H1 (cell line): ENCODE measurements at regions not wholly inside any gene's neighbourhood (a gene's known extent, or its start where the extent isn't known, plus 50 kb on each side); places are given as distances from the start of the nearest gene placed in this dataset.

ENCODE experiments used
- CTCF ChIP-seq, 3 experiments: IDR thresholded peaks; 1 replicate in 2 of 3; 2 replicates in 1 of 3; pipeline versions ENCODE4 v1.5.1 to v1.6.1; 2011; ENCODE audit warnings: low read length in 3 of 3, mild to moderate bottlenecking in 3 of 3, inconsistent platforms in 2 of 3, low read depth in 1 of 3, moderate library complexity in 1 of 3; ENCODE audit not compliant: insufficient read depth in 1 of 3; ENCODE audit errors: control extremely low read depth in 1 of 3
- POLR2A ChIP-seq, 2 experiments: IDR thresholded peaks; 1 replicate in 1 of 2; 2 replicates in 1 of 2; pipeline ENCODE4 v1.6.1; 2011; ENCODE audit warnings: low read depth in 2 of 2, low read length in 2 of 2, mild to moderate bottlenecking in 2 of 2; ENCODE audit errors: control extremely low read depth in 1 of 2
- RBBP5 ChIP-seq: IDR thresholded peaks from 2 replicates; pipeline ENCODE4 v1.7.1; 2012; ENCODE audit warnings: low read depth, mild to moderate bottlenecking, inconsistent platforms, low read length, moderate library complexity, borderline replicate concordance
- TF ChIP-seq, protein P1 (sequence below): IDR thresholded peaks from 2 replicates; pipeline ENCODE4 v1.6.1; 2011; ENCODE audit warnings: low read length, improper control_type of control experiment
- TF ChIP-seq, protein P2 (sequence below): IDR thresholded peaks from 2 replicates; pipeline ENCODE4 v1.6.1; 2012; ENCODE audit warnings: inconsistent platforms

DNA sequence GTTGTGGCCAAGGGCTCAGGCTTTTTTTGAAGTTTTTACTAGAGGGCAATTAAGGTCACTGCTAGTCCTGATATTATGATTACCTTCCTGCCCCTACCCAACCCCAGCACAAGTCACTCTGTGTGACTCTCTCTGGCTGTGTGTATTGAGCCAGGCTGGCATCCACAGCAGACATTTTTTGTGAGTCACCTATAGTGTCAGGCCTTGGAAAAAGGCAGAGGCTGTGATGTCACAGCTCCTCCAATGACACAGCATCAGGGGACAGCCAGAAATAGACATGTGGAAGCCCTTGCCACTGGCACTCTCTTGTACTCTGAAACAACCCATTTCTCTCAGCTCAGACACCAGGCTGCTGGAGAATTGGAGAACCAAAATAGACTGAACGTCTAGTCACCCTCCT lies 145.4 kb downstream of the NMUR2 start (continued):
- TF ChIP-seq CTCF (IDR thresholded peaks at IDR 0.05; ENCODE audit: control extremely low read depth in 1 of 3, insufficient read depth in 1 of 3, low read depth in 1 of 3, low read length in 3 of 3) (no peak), POLR2A (IDR thresholded peaks at IDR 0.05; ENCODE audit: control extremely low read depth in 1 of 2, low read depth in 2 of 2, low read length in 2 of 2) (no peak), RBBP5 (no peak)
- TF ChIP-seq, protein P1, sequence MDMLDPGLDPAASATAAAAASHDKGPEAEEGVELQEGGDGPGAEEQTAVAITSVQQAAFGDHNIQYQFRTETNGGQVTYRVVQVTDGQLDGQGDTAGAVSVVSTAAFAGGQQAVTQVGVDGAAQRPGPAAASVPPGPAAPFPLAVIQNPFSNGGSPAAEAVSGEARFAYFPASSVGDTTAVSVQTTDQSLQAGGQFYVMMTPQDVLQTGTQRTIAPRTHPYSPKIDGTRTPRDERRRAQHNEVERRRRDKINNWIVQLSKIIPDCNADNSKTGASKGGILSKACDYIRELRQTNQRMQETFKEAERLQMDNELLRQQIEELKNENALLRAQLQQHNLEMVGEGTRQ: no peak
- TF ChIP-seq, protein P2, sequence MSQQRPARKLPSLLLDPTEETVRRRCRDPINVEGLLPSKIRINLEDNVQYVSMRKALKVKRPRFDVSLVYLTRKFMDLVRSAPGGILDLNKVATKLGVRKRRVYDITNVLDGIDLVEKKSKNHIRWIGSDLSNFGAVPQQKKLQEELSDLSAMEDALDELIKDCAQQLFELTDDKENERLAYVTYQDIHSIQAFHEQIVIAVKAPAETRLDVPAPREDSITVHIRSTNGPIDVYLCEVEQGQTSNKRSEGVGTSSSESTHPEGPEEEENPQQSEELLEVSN: no peak
